ENCODE measurements at regions not wholly inside any gene's neighbourhood (a gene's known extent, or its start where the extent isn't known, plus 50 kb on each side); places are given as distances from the start of the nearest gene placed in this dataset.

DNA sequence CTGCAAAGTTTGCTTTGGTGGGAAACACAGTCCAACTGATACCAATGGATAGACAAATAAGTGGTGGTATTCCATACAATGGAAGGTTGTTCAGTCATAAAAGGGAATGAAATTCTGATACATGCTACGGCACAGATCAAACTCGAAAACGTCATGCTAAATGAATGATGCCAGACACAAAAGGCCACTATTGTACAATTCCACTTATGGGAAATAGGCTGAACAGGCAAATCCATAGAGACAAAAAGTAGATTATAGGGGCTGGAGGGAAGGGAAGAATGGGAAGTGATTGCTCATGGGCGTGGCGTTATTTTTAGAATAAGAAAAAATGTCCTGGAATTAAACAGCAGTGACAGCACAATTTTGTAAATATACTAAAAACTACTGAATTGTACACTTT is 66.0 kb upstream of the FOXK1 start:
- DNase-seq = no peak

DNA sequence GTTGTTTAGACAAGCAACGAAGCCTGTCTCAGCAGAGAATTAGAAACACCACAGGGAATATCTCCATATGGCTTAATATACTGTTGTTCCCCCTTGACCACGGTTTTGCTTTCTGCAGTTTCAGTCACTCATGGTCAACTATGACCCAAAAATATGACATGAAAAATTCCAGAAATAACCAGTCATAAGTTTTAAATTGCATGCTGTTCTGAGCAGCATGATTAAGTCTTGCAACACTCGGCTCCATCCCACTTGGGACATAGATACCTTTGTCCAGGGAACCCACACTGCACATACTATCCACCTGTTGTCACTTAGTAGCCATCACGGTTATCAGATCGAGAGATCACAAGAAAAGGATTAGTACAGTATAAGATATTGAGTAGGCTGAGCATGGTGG is 60.7 kb upstream of the FOXK1 start:
- DNase-seq = no peak

DNA sequence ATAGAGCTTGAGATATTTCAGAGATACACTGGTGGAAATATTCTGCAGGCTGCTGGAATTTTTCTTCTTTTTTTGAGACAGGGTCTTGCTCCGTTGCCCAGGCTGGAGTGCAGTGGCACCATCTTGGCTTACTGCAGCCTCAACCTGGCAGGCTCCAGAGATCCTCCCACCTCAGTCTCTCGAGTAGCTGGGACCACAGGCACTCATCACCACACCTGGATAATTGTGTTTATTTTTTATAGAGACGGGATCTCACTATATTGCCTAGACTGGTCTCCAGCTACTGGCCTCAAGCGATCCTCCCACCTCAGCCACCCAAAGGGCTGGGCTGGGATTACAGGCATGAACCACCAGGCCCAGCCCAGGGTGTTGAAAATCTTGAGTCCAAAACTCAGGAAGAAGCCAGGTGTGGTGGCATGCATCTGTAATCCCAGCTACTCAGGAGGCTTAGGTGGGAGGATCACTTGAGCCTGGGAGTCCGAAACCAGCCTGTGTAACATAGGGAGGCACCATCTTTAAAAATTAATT is 55.7 kb upstream of the FOXK1 start:
- no peak for DNase-seq

DNA sequence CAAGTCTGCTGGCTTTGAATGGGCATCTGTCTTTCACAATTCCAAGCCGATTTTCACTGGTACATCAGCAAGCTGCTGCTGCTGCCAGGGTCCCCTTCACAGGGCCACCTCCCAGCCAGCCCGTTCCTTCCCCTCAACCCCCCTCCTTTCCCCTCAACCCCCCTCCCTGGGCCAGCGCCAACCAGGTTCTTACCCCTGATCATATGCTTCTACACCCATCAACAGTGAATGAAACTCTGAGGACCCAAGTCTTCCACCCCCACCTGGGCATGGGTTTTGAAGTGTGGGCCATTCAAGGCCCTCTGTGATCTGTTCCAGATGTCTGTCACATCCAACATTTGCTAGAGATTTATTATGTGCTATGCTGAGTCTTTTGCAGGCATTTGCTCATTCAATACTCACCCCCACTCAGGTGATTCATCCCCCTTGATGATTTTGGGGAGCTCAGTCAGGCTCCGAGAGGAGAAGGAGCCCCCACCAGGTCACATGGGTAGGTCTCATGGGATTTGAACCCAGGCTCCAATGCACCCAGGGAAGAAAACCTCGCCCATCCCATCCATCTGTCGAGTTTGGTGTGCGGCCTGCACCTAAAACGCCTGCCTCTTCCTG is 52.7 kb upstream of the FOXK1 start:
- no peak for DNase-seq

DNA sequence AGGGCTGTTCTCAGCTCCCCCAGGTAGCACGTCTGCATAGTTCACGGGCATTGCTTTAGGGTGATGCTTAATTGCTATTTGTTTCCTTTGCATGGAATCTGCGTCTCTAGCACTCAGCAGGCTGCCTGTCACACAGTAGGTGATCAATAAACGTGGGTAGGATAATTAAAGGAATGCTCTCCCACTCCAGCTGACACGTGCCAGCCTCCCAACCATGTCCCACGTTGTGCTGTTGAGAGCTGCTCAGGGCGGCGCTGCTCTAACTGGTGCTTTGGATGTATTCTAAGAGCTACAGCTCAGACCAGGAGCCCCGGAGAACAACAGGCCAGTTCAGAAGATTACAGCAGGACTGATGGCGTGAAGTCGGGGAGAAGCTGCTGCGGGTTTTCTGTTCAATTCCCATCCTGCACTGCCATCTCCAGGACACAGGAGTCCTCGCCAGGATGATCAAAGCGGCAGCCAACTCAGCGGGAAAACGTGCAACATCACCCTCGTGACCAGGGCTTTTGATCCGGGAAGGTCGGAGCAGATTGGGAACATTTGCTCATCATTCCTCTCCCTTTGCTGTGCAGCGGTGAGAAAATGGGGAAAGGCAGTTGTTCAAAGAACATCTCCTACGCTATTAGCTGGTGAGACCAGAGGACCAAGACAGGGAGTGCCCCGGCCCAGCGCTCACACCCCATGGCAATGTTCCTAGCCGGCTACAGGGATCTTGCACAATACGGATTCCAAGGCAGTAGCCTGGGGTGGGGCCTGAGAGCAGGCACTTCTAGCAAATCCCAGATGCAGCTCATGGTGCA is 50.5 kb upstream of the FOXK1 start:
- DNase-seq = no peak

Data from activated gamma-delta T cell treated with Interleukin-2 at 50 U/mL for 16 hours (primary cell).